ENCODE measurements at regions not wholly inside any gene's neighbourhood (a gene's known extent, or its start where the extent isn't known, plus 50 kb on each side); places are given as distances from the start of the nearest gene placed in this dataset.

GRCh38 chr2:11043245-11043644 lies 112.0 kb upstream of the SLC66A3 start:
- Histone ChIP-seq H3K27ac (no peak overlapping the region), H3K9me3 (ENCODE audit: low read depth) (no peaks in the 10 kb centered on the region), H3K36me3 (no peaks in the 10 kb centered on the region), H3K4me3 (no peak overlapping the region), H3K27me3 (no peaks in the 10 kb centered on the region), H3K4me1 (ENCODE audit: low read depth) (no peaks in the 10 kb centered on the region)
- DNase-seq (ENCODE audit: low read depth in 1 of 2, low spot score in 1 of 2), result no peak
- no peak for TF ChIP-seq CTCF (IDR thresholded peaks at IDR 0.05; ENCODE audit: low read depth, low read length)

- DNase-seq (ENCODE audit: low read depth in 1 of 2, low spot score in 1 of 2), result no peak
- TF ChIP-seq CTCF (IDR thresholded peaks at IDR 0.05; ENCODE audit: low read depth, low read length), result no peak
- Histone ChIP-seq H3K27me3 (no peaks in the 10 kb centered on the region), H3K4me3 (no peak overlapping the region), H3K4me1 (ENCODE audit: low read depth) (no peaks in the 10 kb centered on the region), H3K9me3 (ENCODE audit: low read depth) (no peaks in the 10 kb centered on the region), H3K27ac (no peak overlapping the region), H3K36me3 (no peaks in the 10 kb centered on the region)
Measured at GRCh38 chr2:11044201-11044600, 111.1 kb upstream of the SLC66A3 start.

- DNase-seq (ENCODE audit: low read depth in 1 of 2, low spot score in 1 of 2), result no peak
- H3K27ac ChIP-seq, result no peak overlapping the region
- H3K4me1 ChIP-seq (ENCODE audit: low read depth), result no peaks in the 10 kb centered on the region
- H3K4me3 ChIP-seq, result no peak overlapping the region
- no peaks in the 10 kb centered on the region for H3K36me3 ChIP-seq
- H3K27me3 ChIP-seq, result no peaks in the 10 kb centered on the region
- no peaks in the 10 kb centered on the region for H3K9me3 ChIP-seq (ENCODE audit: low read depth)
- TF ChIP-seq CTCF (IDR thresholded peaks at IDR 0.05; ENCODE audit: low read depth, low read length), result no peak
Measured at GRCh38 chr2:11045294-11045693, 110.0 kb upstream of the SLC66A3 start.

DNA sequence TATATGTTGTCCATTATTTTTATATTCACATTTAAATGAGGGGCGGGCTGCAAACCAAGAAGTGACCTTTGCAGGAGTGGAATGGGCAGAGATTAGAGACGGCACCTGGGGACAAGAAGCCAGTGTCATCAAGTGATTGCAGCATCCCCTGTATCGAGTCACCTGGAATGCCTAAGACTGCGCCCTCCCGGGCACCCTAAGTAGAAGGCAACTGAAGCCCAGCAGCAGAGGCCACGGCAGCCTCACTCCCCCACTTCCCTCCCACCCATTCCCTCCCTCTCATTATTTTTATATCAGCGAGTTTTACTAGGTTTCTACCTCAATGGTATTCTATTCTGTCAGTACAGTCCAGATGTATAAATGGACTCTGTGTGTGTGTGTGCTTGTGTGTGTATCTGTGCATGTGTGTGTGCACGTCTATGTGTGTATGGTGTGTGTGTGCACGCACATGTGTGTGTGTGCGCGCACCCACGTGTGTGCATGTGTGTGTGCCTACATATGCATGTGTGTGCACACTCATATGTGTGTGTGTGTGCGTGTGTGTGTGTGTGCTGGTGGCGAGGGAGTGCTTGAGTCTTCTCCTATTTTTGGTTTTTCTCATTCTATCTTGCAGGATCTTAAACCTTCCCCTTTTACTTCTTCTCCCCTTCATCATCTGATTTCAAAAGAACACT lies 106.8 kb upstream of the SLC66A3 start:
- no peaks in the 10 kb centered on the region for H3K9me3 ChIP-seq (ENCODE audit: low read depth)
- no peak overlapping the region for H3K4me3 ChIP-seq
- DNase-seq (ENCODE audit: low read depth in 1 of 2, low spot score in 1 of 2), result no peak
- no peaks in the 10 kb centered on the region for H3K27me3 ChIP-seq
- H3K36me3 ChIP-seq, result no peaks in the 10 kb centered on the region
- no peak overlapping the region for H3K27ac ChIP-seq
- H3K4me1 ChIP-seq (ENCODE audit: low read depth), result no peaks in the 10 kb centered on the region
- TF ChIP-seq CTCF (IDR thresholded peaks at IDR 0.05; ENCODE audit: low read depth, low read length), result no peak

DNA sequence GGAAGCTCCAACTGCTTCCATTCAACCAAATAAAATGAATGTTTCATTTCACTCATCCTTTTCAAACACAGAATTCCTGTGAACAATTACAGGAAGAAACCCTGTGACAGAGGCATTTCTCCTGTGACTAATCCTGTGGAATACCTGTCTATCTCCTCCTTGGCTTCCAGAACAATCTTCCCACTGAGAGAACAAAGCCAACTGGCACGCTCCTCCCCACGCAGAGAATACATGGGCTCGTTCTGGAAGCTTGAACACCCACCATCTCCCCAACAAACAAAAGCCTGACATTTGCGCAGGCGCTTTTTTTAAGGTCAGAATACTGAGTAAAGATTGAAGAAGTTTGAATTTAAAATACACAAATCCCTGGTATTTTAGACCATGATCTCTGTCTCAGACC lies 104.7 kb upstream of the SLC66A3 start:
- DNase-seq (ENCODE audit: low read depth in 1 of 2, low spot score in 1 of 2), result no peak
- H3K27ac ChIP-seq, result no peak overlapping the region
- no peak for TF ChIP-seq CTCF (IDR thresholded peaks at IDR 0.05; ENCODE audit: low read depth, low read length)
- no peaks in the 10 kb centered on the region for H3K9me3 ChIP-seq (ENCODE audit: low read depth)
- H3K4me3 ChIP-seq, result no peak overlapping the region
- H3K27me3 ChIP-seq, result no peaks in the 10 kb centered on the region
- H3K36me3 ChIP-seq, result no peaks in the 10 kb centered on the region
- no peaks in the 10 kb centered on the region for H3K4me1 ChIP-seq (ENCODE audit: low read depth)

Measured in cardiac muscle cell (in vitro differentiated cells and primary cell).